GM23338 (cell line): ENCODE measurements at regions not wholly inside any gene's neighbourhood (a gene's known extent, or its start where the extent isn't known, plus 50 kb on each side); places are given as distances from the start of the nearest gene placed in this dataset.

Experiments used
- ATAC-seq: fragments of 200-7000 bp; cut with Tn5 transposase; 3 replicates; pipeline ENCODE4 v1.9.1; 2020
- DNase-seq: peaks from one replicate; pipeline ENCODE4 v3.0.0-alpha.2; 2015; ENCODE audit warnings: low spot score
- H2AFZ ChIP-seq: fragments of 200-600 bp; sonication (generic); 2 replicates; pipeline ENCODE4 v1.8.0; 2016; ENCODE audit warnings: antibody characterized with exemption, mild to moderate bottlenecking, moderate library complexity
- H3F3A ChIP-seq: fragments of 200-600 bp; sonication (generic); replicated peaks from 2 replicates; pipeline ENCODE4 v1.8.0; 2017; ENCODE audit warnings: antibody characterized with exemption, mixed run types, low read depth
- H3K27ac ChIP-seq: fragments of 200-600 bp; sonication (generic); 2 replicates; pipeline ENCODE4 v1.6.1; 2016; ENCODE audit warnings: low read depth
- H3K27me3 ChIP-seq: fragments of 200-600 bp; sonication (generic); 2 replicates; pipeline ENCODE4 v1.8.0; 2016; ENCODE audit warnings: mild to moderate bottlenecking, mixed run types, moderate library complexity; ENCODE audit not compliant: insufficient read depth
- H3K36me3 ChIP-seq: fragments of 200-600 bp; sonication (generic); 2 replicates; pipeline ENCODE4 v1.8.0; 2016; ENCODE audit warnings: mild to moderate bottlenecking; ENCODE audit not compliant: insufficient read depth
- H3K4me1 ChIP-seq: fragments of 200-600 bp; sonication (generic); 2 replicates; pipeline ENCODE4 v1.8.0; 2016; ENCODE audit warnings: mild to moderate bottlenecking, moderate library complexity; ENCODE audit not compliant: insufficient read depth
- H3K4me2 ChIP-seq: fragments of 200-600 bp; sonication (generic); 2 replicates; pipeline ENCODE4 v1.7.1; 2017; ENCODE audit warnings: mixed run types
- H3K4me3 ChIP-seq: fragments of 200-600 bp; sonication (generic); 2 replicates; pipeline ENCODE4 v1.6.1; 2016; ENCODE audit warnings: mixed run types
- H3K79me2 ChIP-seq: fragments of 200-600 bp; sonication (generic); replicated peaks from 2 replicates; pipeline ENCODE4 v1.8.0; 2017; ENCODE audit warnings: mild to moderate bottlenecking; ENCODE audit not compliant: insufficient read depth
- H3K9me2 ChIP-seq: fragments of 200-600 bp; sonication (generic); 2 replicates; pipeline ENCODE4 v1.8.0; 2017; ENCODE audit not compliant: insufficient read depth
- H4K20me1 ChIP-seq: fragments of 200-600 bp; sonication (generic); replicated peaks from 2 replicates; pipeline ENCODE4 v1.8.0; 2017; ENCODE audit warnings: mild to moderate bottlenecking; ENCODE audit not compliant: insufficient read depth
- H3K27ac Mint-ChIP-seq: 2 replicates; pipeline ENCODE4 v1.8.0; 2020; ENCODE audit warnings: inconsistent platforms, mild to moderate bottlenecking, moderate library complexity, mixed read lengths
- H3K27me3 Mint-ChIP-seq: 3 replicates; pipeline ENCODE4 v1.8.0; 2022; ENCODE audit warnings: low read depth, mild to moderate bottlenecking, moderate library complexity, mixed read lengths, inconsistent platforms; ENCODE audit not compliant: insufficient read depth, poor library complexity
- H3K36me3 Mint-ChIP-seq: 3 replicates; pipeline ENCODE4 v1.8.0; 2021; ENCODE audit warnings: low read depth, mild to moderate bottlenecking, inconsistent platforms, moderate library complexity, mixed read lengths
- H3K4me1 Mint-ChIP-seq: 3 replicates; pipeline ENCODE4 v1.8.0; 2020; ENCODE audit warnings: mild to moderate bottlenecking, inconsistent platforms, mixed read lengths
- H3K4me3 Mint-ChIP-seq: 3 replicates; pipeline ENCODE4 v1.8.0; 2021; ENCODE audit warnings: moderate library complexity, mild to moderate bottlenecking, inconsistent platforms, mixed read lengths
- H3K9me3 Mint-ChIP-seq: 3 replicates; pipeline ENCODE4 v1.8.0; 2020; ENCODE audit warnings: moderate library complexity, mild to moderate bottlenecking, inconsistent platforms, mixed read lengths
- CREB1 ChIP-seq: fragments of 250-450 bp; sonication (Bioruptor Pico); IDR thresholded peaks from 2 replicates; pipeline ENCODE4 v1.5.0; 2020; ENCODE audit warnings: low read depth, mild to moderate bottlenecking, moderate library complexity
- EZH2 ChIP-seq: fragments of 200-600 bp; sonication (generic); IDR thresholded peaks from one replicate; pipeline ENCODE4 v1.8.0; 2017; ENCODE audit warnings: antibody characterized with exemption, mild to moderate bottlenecking, low read depth; ENCODE audit not compliant: unreplicated experiment
- EZH2phosphoT487 ChIP-seq: fragments of 200-600 bp; sonication (generic); IDR thresholded peaks from one replicate; pipeline ENCODE4 v1.8.1; 2018; ENCODE audit warnings: antibody characterized with exemption; ENCODE audit not compliant: unreplicated experiment
- JUNB ChIP-seq: IDR thresholded peaks from one replicate; pipeline ENCODE4 v1.6.1; 2016; ENCODE audit warnings: antibody characterized with exemption; ENCODE audit not compliant: unreplicated experiment
- NANOG ChIP-seq: IDR thresholded peaks from 2 replicates; pipeline ENCODE4 v1.6.1; 2016; ENCODE audit warnings: antibody characterized with exemption, borderline replicate concordance
- POLR2AphosphoS5 ChIP-seq: IDR thresholded peaks from 2 replicates; pipeline ENCODE4 v1.6.1; 2016; ENCODE audit warnings: antibody characterized with exemption, low read depth
- STAT1 ChIP-seq: IDR thresholded peaks from one replicate; pipeline ENCODE4 v1.6.1; 2016; ENCODE audit warnings: antibody characterized with exemption; ENCODE audit not compliant: unreplicated experiment
- ZNF114 ChIP-seq: fragments of 250-450 bp; sonication (Bioruptor Pico); IDR thresholded peaks from 2 replicates; pipeline ENCODE4 v1.5.0; 2020; ENCODE audit warnings: mild to moderate bottlenecking, moderate library complexity
- ZNF331 ChIP-seq: fragments of 250-450 bp; sonication (Bioruptor Pico); IDR thresholded peaks from 2 replicates; pipeline ENCODE4 v1.5.0; 2020; ENCODE audit warnings: low read depth, mild to moderate bottlenecking, moderate library complexity
- TF ChIP-seq, protein P1 (sequence below): IDR thresholded peaks from one replicate; pipeline ENCODE4 v1.6.1; 2018; ENCODE audit warnings: antibody characterized with exemption; ENCODE audit not compliant: unreplicated experiment

DNA sequence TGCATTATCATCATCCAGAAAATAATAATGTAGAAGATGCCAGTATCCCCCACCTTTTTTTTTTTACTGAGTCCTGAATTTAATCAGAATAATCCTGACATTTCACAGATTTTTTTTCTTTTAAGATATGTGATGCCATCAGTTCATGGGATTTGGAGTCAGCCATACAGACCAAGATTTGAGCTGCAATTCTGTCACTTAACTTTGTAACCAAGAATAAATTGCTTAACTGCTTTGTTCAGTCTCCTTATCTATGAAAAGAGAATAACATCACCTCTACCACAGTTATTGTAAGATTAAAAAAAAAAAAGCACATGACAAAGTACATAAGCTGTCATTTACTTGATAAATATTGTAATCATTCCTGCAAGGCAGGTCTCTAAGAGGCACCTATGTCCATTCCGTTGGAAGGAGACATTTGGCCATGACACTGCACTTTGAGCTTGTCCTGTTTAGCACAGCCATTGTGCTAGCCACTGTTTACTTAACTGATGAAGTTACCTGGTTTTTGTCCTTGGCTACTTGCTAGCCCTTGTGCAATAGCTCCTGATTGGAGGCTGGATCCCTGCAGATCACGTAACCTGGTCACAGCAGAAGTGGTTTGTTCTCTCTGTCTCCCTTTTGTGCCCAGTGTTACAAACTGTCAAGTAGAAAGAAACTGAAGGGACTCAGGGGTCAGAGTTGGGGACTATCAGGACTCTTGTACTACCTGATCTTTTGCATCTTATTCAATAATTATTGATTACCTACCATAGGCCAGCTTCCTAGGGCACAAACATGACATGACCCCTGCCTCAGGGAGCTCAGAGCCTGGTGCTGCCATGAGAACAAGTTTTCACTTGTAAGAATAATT is 306.0 kb downstream of the WDR72 start:
- no peak overlapping the region for H2AFZ ChIP-seq
- Mint-ChIP-seq H3K36me3 (no peaks in the 10 kb centered on the region), H3K4me1 (peaks cover 16% of the 10 kb centered on the region), H3K9me3 (no peaks in the 10 kb centered on the region; the same call in 2 of the 3 replicates), H3K27me3 (no peaks in the 10 kb centered on the region), H3K27ac (no peak overlapping the region; the same call in 1 of the 2 replicates), H3K4me3 (no peak overlapping the region)
- no peaks in the 10 kb centered on the region for H3K4me1 ChIP-seq
- H4K20me1 ChIP-seq = no peaks in the 10 kb centered on the region
- no peaks in the 10 kb centered on the region for H3K27me3 ChIP-seq
- H3K4me2 ChIP-seq = no peak overlapping the region
- H3K27ac ChIP-seq = no peak overlapping the region
- no peak overlapping the region for H3K4me3 ChIP-seq
- peaks cover under 1% of the 10 kb centered on the region; the same call in 1 of the 2 replicates for H3K36me3 ChIP-seq
- no peaks in the 10 kb centered on the region for H3K9me2 ChIP-seq
- no peaks in the 10 kb centered on the region for H3F3A ChIP-seq
- ATAC-seq (no peak), DNase-seq (no peak)
- TF ChIP-seq EZH2phosphoT487 (no peak), EZH2 (no peak), POLR2AphosphoS5 (no peak), NANOG (no peak), ZNF114 (CRISPR knock-in tag) (no peak), CREB1 (CRISPR knock-in tag) (no peak), ZNF331 (CRISPR knock-in tag) (no peak), STAT1 (no peak), JUNB (no peak)
- TF ChIP-seq, protein P1, sequence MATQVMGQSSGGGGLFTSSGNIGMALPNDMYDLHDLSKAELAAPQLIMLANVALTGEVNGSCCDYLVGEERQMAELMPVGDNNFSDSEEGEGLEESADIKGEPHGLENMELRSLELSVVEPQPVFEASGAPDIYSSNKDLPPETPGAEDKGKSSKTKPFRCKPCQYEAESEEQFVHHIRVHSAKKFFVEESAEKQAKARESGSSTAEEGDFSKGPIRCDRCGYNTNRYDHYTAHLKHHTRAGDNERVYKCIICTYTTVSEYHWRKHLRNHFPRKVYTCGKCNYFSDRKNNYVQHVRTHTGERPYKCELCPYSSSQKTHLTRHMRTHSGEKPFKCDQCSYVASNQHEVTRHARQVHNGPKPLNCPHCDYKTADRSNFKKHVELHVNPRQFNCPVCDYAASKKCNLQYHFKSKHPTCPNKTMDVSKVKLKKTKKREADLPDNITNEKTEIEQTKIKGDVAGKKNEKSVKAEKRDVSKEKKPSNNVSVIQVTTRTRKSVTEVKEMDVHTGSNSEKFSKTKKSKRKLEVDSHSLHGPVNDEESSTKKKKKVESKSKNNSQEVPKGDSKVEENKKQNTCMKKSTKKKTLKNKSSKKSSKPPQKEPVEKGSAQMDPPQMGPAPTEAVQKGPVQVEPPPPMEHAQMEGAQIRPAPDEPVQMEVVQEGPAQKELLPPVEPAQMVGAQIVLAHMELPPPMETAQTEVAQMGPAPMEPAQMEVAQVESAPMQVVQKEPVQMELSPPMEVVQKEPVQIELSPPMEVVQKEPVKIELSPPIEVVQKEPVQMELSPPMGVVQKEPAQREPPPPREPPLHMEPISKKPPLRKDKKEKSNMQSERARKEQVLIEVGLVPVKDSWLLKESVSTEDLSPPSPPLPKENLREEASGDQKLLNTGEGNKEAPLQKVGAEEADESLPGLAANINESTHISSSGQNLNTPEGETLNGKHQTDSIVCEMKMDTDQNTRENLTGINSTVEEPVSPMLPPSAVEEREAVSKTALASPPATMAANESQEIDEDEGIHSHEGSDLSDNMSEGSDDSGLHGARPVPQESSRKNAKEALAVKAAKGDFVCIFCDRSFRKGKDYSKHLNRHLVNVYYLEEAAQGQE = no peak
- no peaks in the 10 kb centered on the region for H3K79me2 ChIP-seq

DNA sequence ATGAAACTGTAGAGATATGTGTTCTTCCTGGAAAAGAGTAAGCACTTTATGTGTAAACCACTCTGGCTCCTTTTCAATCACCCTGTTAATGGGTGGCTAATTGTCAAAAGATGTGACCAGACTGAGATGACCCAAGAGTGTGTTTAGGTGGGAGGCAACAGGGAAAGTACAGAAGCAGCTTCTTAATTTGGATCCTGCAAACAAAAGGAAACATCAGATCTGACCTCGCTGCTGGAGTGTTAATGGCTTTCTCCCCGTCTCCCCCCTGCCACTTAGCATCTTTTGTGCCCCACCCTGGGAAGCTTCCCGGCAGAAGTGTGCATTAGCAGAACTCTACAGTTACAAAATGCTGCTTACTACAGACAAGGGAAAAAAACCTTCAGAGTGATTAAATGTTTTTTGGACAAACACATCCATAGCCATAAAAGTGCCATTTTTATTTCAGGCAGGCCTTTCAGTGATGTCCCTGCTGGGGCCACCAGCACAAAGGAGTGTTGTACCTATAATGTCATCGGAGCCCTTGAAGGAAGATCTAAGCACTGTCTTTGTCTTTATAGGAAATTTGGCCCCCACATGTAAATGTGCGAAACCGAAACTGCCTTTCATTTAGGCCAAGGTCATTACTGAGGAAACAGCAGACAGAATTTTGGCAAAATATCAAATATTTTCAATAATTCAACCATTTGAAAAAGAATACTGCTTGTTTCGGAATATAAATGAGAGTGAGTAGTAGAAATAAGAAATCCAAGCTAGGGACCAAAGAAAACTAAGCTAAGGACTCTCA is 311.0 kb downstream of the WDR72 start:
- Mint-ChIP-seq H3K27me3 (no peaks in the 10 kb centered on the region), H3K36me3 (no peaks in the 10 kb centered on the region), H3K4me3 (no peak overlapping the region), H3K27ac (peak overlapping the region; percentile 7; the same call in 1 of the 2 replicates), H3K4me1 (peaks cover 20% of the 10 kb centered on the region), H3K9me3 (no peaks in the 10 kb centered on the region; the same call in 2 of the 3 replicates)
- Histone ChIP-seq H2AFZ (no peak overlapping the region), H3F3A (no peaks in the 10 kb centered on the region), H3K9me2 (no peaks in the 10 kb centered on the region), H3K79me2 (no peaks in the 10 kb centered on the region), H3K27me3 (no peaks in the 10 kb centered on the region), H3K4me3 (no peak overlapping the region), H3K36me3 (peaks cover 6% of the 10 kb centered on the region), H3K4me2 (no peak overlapping the region), H4K20me1 (no peaks in the 10 kb centered on the region), H3K4me1 (no peaks in the 10 kb centered on the region), H3K27ac (no peak overlapping the region)
- TF ChIP-seq POLR2AphosphoS5 = no peak
- TF ChIP-seq EZH2 = no peak
- no peak for TF ChIP-seq EZH2phosphoT487
- no peak for TF ChIP-seq ZNF331 (CRISPR knock-in tag)
- TF ChIP-seq, protein P1 = no peak
- no peak for DNase-seq
- ATAC-seq = peak; percentile 62
